WI38 (cell line): ENCODE measurements at regions not wholly inside any gene's neighbourhood (a gene's known extent, or its start where the extent isn't known, plus 50 kb on each side); places are given as distances from the start of the nearest gene placed in this dataset.

Source experiments
- H3K4me3 ChIP-seq: 2 replicates; pipeline ENCODE4 v1.5.1; 2011; ENCODE audit warnings: low read depth, mild to moderate bottlenecking, control low read depth, low read length
- CTCF ChIP-seq: IDR thresholded peaks from 2 replicates; pipeline ENCODE4 v1.5.1; 2012; ENCODE audit warnings: low read depth, mild to moderate bottlenecking, control low read depth, low read length

GRCh38 chr6:2396042-2396657, 150.7 kb upstream of the GMDS start:
- H3K4me3 ChIP-seq, result no peak overlapping the region
- no peak for TF ChIP-seq CTCF

GRCh38 chr6:2388554-2389324, 143.3 kb upstream of the GMDS start:
- no peak for TF ChIP-seq CTCF
- no peak overlapping the region for H3K4me3 ChIP-seq

GRCh38 chr6:2387445-2387844, 142.0 kb upstream of the GMDS start:
- H3K4me3 ChIP-seq, result no peak overlapping the region
- no peak for TF ChIP-seq CTCF

- no peak for TF ChIP-seq CTCF
- no peak overlapping the region for H3K4me3 ChIP-seq
These were observed 140.1 kb upstream of the GMDS start for GRCh38 chr6:2385471-2385983.

GRCh38 chr6:2384528-2384927, 139.1 kb upstream of the GMDS start:
- no peak overlapping the region for H3K4me3 ChIP-seq
- no peak for TF ChIP-seq CTCF

- no peak for TF ChIP-seq CTCF
- no peak overlapping the region for H3K4me3 ChIP-seq
These were observed 136.7 kb upstream of the GMDS start for GRCh38 chr6:2381872-2382661.
